ENCODE measurements at regions not wholly inside any gene's neighbourhood (a gene's known extent, or its start where the extent isn't known, plus 50 kb on each side); places are given as distances from the start of the nearest gene placed in this dataset.

DNA sequence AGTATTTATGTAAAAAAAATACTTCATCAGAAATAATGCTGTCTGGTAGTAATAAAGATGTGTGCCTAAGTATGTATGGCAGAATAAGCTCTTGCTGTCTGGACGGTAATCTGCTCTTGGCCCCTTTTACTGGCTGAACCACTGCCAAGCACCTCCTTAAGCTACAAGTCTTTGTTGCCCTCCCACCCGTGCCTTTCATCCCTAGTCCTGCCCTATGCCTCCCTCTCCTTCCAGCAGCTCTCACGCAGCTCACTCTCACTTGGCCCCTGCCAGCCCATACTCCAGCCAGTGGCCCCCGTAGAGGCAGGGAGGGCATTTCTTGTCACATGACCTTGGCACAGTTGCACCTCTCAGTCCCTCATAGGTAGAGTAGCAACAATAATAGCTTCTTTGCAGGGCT is 54.5 kb upstream of the NPAS2 start:
- DNase-seq (ENCODE audit: low spot score): no peak

DNA sequence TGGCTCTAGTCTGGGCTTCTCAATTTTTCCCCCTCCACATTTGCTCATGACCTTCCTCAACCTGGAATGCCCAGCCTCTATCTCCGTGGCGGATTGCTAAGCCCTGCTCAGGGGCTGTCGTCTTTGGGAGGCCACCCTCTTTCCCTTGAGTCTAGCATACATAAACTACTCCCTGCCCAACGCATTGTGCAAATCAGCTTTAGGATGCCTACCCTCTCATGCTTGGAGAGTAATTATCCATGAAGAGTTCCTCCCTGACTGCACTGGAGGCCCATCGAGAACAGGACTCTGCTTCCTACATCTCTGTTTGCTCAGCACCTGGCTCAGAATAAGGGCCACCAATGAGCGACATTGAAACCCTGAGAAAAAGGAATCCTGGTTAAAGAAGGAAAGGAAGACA is 53.7 kb upstream of the NPAS2 start:
- DNase-seq (ENCODE audit: low spot score): no peak

- DNase-seq (ENCODE audit: low spot score): no peak
Observed at GRCh38 chr2:100766806-100767205, 53.1 kb upstream of the NPAS2 start.

DNA sequence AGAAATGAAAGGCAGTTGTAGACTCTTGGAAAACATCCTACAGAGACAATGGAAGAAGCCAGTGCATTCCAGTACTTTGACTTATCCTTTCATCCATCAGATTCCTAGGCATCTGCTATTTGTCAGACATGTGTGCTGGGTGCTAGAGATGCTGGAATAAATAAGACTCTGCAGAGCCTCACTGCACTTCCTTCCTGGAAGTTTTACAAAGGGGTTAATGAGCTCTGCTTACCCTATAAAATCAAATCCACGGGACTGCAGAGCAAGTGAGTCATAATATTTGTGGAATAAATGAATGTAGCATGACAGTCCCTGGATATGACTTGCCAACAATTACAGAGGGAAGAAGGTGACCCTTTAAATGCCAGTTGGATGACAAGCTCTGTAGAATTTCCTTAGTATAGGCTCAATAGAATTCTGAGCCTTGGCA is 52.7 kb upstream of the NPAS2 start:
- DNase-seq (ENCODE audit: low spot score): no peak

GRCh38 chr2:100767810-100768806 is 51.8 kb upstream of the NPAS2 start:
- no peak for DNase-seq (ENCODE audit: low spot score)
